NCI-H1092 (cell line): ENCODE measurements at regions not wholly inside any gene's neighbourhood (a gene's known extent, or its start where the extent isn't known, plus 50 kb on each side); places are given as distances from the start of the nearest gene placed in this dataset.

ENCODE experiments used
- DNase-seq: peaks from one replicate; lab custom pipeline; 2025; lab: John Stamatoyannopoulos, UW

GRCh38 chr14:41993687-41994086, 387.0 kb downstream of the LRFN5 start:
- DNase-seq, result no peak

GRCh38 chr14:41986700-41987099, 380.0 kb downstream of the LRFN5 start:
- no peak for DNase-seq

- no peak for DNase-seq
Observed at GRCh38 chr14:41986083-41986645, 379.5 kb downstream of the LRFN5 start.

- no peak for DNase-seq
Observed at GRCh38 chr14:41973178-41973577, 366.5 kb downstream of the LRFN5 start.

- DNase-seq, result no peak
Observed at GRCh38 chr14:41972531-41972930, 365.9 kb downstream of the LRFN5 start.

- no peak for DNase-seq
Observed at GRCh38 chr14:41960281-41960680, 353.6 kb downstream of the LRFN5 start.

GRCh38 chr14:41957459-41957858, 350.8 kb downstream of the LRFN5 start:
- DNase-seq, result no peak
